Medulla oblongata (tissue), 1 donor: ENCODE measurements at regions not wholly inside any gene's neighbourhood (a gene's known extent, or its start where the extent isn't known, plus 50 kb on each side); places are given as distances from the start of the nearest gene placed in this dataset.

Experiments
- DNase-seq: peaks from one replicate; pipeline ENCODE4 v3.0.0-alpha.2; 2015; ENCODE audit errors: extremely low spot score

DNA sequence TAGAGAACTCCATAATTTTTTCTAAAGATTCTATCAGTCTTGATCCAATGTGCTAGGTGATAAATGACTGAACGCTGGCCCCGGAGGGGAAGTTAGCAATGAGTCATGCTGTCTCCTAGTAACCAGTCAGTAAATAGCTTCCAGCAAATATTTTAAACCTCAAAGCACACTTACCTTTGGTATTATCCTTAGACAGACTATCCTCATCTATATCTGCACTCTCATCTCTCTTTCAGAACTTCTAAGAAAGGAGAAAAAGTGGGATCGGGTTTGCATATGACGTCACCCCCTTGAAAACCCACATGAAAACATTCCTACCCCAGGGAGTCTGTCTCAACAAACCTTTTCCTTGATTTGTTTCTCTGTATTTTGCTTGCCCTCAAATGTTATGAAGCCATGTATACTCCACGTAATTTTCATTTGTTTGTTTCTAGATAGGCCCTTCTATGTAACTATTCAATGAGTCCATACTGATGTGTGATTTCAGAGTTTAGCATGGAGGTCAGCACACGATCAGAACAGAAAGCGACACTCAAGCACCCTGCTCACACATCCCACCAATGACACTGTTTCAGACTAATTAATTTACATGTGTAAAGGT, 174.9 kb upstream of the NRP1 start:
- DNase-seq = no peak

GRCh38 chr10:33507662-33508425, 173.4 kb upstream of the NRP1 start:
- no peak for DNase-seq

DNA sequence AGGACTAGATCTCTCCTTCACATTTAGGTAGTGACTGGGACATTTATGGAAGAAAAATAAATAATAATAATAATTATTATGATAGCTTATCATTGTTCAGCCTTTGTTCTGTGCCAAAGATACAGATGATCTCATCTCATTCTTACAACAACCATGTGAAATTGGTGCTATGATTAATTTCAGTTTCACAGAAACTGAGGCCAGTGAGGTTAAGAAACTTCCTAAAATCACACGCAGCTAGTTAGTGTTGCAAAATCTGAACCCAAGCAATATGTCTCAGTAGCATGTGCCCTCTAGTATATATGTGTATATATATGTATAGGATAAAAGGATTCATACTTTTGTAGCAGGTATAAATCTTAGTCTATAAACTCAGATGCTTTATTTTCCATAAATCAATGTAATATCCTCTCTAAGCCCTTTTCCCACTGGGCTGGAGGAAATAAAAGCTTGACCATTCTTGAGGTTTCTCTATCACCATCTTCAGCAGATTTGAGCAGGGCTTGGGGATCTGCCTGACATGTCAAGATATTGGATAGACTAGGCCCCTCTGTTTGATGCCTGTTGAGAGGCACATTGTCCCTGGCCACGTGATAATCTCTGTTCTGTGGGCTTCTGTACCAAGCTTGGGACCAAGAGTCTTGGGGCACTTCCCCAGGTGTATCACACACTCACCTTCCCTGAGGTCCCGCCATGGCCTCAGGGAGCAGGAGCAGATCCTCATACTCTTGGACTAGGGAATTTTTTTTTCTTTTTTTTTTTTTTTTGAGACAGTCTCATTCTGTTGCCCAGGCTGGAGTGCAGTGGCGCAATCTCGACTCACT, 172.6 kb upstream of the NRP1 start:
- no peak for DNase-seq

DNA sequence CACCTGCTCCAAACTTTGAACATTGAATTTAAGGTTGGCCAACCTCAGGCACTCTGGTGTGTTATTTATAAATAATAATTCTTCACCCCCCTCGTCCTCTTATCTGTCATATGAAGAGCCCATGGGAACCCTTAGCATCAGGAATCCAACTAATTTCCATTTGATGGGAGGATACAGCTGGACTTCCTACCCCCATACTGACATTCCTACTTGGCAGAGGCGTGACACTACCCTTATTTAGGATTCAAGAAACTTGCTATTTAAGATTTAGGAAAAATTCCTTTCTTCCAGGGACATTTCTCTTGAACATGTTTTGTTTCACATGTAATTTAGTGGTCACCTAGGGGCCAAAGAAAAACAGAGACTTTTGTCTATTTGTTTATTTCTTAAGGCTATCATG, 171.9 kb upstream of the NRP1 start:
- no peak for DNase-seq

DNA sequence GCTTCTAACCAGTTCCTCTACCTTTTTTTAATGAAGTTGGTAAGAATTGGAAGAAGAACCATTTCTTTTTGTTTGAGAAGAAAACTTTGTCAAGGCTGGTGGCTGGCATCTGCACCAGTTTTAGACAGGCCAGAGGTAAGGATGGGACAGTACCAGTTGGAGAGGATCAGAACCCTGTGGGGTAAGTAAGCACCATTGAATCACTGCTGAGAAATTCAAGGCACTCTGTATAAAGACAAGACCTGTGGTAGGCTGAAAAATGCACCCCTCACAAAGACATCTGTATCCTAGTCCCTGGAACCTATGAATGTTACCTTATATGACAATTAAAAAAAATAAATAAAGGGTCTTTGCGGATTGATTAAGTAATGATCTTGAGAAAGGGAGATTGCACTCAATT, 166.7 kb upstream of the NRP1 start:
- DNase-seq = no peak

GRCh38 chr10:33498391-33498891, 164.0 kb upstream of the NRP1 start:
- DNase-seq = no peak

- no peak for DNase-seq
These were observed 162.9 kb upstream of the NRP1 start for GRCh38 chr10:33497338-33497737.

DNA sequence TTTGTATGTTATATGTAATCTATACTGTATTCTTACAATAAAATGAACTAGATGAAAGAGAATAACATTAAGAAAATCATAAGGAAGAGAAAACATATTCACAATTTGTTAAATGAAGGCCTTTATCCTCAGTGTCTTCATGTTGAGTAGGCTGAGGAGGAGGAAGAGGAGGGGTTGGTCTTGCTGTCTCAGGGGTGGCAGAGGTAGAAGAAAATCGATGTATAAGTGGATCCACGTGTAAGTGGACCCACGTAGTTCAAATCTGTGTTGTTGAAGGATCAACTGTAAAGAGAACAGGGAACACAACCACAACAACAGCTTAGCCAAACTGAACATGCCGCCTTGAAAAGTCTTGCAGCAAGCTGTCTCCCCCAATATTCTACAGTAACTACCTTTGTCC, 161.6 kb upstream of the NRP1 start:
- DNase-seq = no peak

DNA sequence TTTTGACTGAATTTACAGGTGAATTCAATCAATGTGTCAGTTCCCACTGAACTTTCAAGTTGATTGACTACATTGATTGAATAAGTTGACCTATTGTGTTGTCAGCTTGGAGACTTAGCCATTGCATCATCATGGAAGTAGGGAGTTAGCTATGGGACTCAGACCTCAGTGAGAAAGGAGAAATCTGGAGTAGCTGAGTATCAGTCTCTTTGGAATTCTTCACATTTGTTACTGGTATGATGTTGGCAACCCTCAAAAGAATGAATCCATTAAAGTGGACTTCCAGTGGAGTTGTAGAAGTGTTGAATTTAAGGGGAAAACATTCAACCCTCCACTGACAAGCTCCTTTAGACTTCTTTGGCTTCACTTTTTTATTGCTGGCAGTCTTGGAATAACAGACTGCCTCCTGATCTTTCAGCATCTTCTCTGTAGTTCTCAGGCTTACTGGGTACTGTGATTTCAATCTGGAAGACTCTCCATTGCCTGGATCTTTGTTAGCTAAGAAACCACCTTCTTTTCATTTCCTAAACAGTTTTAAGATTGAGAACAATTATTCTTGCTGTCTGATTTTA, 160.3 kb upstream of the NRP1 start:
- DNase-seq = no peak

DNA sequence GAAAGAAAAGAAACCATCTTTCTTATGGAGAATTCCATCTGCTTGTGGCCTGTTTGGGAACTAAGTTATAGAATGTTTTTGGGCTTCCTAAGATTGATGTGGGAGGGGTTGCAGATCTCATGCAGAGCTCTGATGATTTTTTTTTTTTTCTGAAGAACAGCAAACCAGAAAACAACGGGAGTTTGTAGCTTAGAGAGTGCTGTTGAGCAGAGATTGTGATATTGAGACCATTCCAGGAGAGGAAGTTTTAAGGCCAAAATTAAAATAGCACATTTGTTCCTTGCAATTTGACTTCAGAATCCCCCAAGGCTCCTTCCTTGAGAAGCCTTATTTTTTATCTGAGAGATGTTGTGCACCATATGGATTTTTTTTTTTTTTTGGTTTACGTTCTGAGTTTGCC, 159.5 kb upstream of the NRP1 start:
- DNase-seq = no peak

DNA sequence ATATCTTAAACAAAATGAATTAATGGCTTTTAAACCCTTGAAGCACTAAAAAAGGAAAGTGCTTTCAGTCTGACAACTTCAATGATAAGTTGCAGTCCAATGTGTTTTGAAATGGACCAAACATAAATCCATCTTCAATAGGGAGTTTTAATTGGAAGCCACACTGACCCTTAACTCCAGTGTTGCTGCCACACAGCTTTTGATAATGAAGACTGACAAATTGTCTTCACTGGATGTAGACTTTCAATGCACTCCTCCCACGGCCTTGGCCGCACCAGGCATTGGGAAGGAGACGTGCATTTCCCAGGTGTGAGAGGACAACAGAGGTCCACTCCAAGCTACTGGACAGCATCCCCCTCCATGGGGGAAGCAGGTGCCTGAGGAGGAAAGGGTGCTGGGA, 159.0 kb upstream of the NRP1 start:
- DNase-seq = no peak

DNA sequence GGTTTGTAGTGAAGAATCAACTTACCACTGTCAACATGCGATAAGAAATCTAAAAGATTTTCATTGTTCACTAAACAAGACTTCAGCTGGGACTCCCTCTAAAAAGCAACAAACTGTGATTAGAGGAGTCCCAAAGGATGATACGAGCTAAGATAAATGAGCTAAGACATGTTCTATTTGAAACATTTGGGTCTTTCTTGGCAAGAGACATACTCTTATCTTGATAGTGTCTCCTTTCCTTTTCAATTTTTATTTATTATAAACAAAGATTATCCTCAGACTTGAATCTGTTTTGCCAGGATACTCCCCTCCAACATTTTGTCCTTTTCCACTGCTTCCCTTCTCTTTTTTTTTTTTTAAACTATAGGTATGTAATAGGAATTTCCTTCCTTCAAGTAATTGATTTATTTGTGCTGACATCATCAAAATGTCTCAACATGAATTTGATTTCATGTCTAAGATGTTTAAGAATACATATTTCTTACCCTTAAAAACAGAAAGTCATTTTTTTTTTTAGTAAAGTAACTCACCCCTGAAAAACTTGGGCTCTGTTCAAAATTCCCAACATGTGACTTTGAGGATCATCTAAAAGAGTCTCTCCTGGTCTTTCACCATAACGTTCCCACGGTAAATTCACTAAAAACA, 158.4 kb upstream of the NRP1 start:
- DNase-seq = no peak

DNA sequence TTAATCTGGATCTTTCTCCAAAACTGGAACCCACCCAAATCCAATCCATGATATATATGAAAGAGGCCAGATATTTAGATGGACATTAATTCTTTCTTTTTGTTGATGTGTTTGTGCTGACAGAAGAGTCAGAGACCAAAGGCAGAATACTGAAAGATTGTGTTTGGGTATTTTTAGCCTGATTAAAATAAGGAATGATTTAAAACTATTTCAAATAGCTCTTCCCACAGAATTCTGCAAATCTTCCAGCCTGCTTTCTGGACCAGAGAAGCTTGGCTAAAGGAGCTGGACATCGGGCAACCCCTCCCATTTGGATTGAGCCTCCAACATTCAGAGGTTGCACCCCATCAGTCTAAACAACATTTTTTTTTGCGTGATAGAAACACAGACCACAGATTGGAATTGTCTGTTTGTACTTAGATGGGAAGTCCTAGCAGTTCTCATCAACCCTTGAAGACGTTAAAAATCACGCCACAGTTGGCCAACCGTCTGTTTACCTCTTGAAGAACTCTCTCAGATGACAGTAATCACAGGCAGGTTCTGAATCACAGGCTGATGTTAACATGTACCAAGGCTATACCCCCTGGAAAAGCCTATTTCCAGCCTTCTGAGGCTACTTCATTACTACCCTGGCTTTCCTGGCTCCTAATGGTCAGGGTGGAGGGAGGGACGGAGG, 155.2 kb upstream of the NRP1 start:
- no peak for DNase-seq

DNA sequence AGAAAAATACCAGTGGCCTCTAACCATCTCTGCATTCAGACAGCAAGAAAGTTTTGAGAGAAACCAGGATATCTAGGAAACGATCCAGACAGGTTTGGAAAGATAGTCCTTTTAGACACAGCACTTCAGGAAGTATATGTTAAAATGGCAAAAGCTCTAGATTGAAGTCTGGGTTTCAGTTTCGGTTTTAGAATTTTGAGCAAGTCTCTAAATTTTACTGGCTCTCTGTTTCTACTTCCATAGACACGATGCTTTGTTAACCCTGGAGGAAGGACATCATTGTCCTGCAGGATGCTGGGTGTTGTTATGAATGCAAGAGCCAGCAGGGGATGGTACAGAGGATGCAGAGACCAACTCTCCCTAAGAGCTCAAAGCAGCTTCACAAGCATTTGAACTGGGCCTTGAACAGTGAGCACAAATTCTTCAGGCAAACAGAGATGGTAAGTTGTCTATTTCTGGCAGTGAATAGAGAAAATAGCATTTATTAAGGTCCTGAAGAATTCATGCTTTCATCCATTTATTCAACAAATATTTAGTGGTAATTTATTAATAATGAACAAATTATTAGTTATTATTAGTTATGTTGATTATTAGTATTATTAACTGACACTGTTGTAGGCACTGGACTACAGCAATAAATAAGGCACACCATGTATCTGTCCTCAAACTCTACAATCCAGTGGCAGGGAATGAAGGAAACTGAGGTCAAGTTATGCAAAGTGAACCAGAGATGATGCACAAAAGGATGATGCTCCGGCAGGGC, 152.7 kb upstream of the NRP1 start:
- DNase-seq = no peak

- no peak for DNase-seq
These were observed 150.8 kb upstream of the NRP1 start for GRCh38 chr10:33485276-33485675.

GRCh38 chr10:33484787-33485186, 150.3 kb upstream of the NRP1 start:
- DNase-seq = no peak

DNA sequence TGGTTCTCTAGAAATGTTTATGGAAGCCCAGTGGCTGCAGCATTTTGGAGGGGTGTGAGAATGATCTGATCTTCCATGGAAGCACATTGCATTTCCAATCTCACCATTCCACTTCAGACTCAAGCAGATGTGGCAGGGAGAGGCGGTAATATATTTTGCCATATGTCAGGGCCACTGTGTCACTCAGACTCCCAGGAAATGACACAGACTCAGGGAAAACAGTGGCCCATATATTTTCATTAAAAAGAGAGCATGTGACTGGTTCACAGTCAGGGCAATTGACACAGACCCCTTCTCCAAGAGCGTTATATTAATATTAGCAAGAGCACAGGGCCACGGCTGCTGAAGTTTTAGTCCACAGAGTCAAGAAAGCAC, 149.3 kb upstream of the NRP1 start:
- no peak for DNase-seq

- no peak for DNase-seq
These were observed 148.8 kb upstream of the NRP1 start for GRCh38 chr10:33483124-33483815.

DNA sequence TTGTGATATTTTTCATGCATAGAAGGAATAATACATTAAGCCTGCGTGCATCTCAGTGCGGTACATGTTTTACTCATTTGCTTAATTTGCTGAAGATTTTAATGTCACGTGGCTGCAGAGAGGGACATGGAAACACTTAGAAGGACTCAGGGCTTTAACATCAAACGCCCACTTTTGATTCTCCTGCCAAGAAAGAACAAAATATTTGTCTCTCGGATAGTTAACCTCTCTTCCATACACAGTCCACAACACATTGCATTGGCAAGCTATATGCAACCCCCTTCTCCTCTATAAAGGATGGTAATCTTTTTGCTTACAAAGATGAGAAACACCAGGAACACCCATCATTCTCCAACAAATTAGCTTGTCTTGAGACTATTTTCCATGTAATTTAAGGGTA, 148.0 kb upstream of the NRP1 start:
- DNase-seq = no peak

- DNase-seq = no peak
These were observed 146.7 kb upstream of the NRP1 start for GRCh38 chr10:33481184-33481583.
